ENCODE measurements at regions not wholly inside any gene's neighbourhood (a gene's known extent, or its start where the extent isn't known, plus 50 kb on each side); places are given as distances from the start of the nearest gene placed in this dataset.

- TF ChIP-seq EP300 (IDR thresholded peaks at IDR 0.05) (no peak), POLR2A (IDR thresholded peaks at IDR 0.05) (no peak), CTCF (IDR thresholded peaks at IDR 0.05) (no peak)
Observed at GRCh38 chr14:87076922-87077321, 916.1 kb downstream of the GALC start.

GRCh38 chr14:87076146-87076545 is 916.8 kb downstream of the GALC start:
- TF ChIP-seq EP300 (IDR thresholded peaks at IDR 0.05) (no peak), CTCF (IDR thresholded peaks at IDR 0.05) (no peak), POLR2A (IDR thresholded peaks at IDR 0.05) (no peak)
- DNase-seq (ENCODE audit: low spot score in 2 of 2): no peak
- WGBS, 2 donors: 55 to 63% methylated on average over 2 of the region's 2 CpGs

More at GRCh38 chr14:87076922-87077321, 916.1 kb downstream of the GALC start:
- H3K4me3 ChIP-seq: no peak overlapping the region
- H3K9me3 ChIP-seq: no peaks in the 10 kb centered on the region
- no peak overlapping the region for H3K27ac ChIP-seq
- H3K27me3 ChIP-seq: no peaks in the 10 kb centered on the region
- no peaks in the 10 kb centered on the region for H3K36me3 ChIP-seq
- H3K4me1 ChIP-seq: no peaks in the 10 kb centered on the region
- DNase-seq (ENCODE audit: low spot score in 2 of 2): no peak

GRCh38 chr14:87073880-87074570 is 919.0 kb downstream of the GALC start:
- 90 to 91% methylated on average over 5 of the region's 5 CpGs for WGBS, 2 donors
- Histone ChIP-seq H3K9me3 (no peaks in the 10 kb centered on the region), H3K4me3 (no peak overlapping the region), H3K36me3 (no peaks in the 10 kb centered on the region), H3K27ac (no peak overlapping the region), H3K27me3 (no peaks in the 10 kb centered on the region), H3K4me1 (no peaks in the 10 kb centered on the region)
- TF ChIP-seq POLR2A (IDR thresholded peaks at IDR 0.05): no peak
- TF ChIP-seq CTCF (IDR thresholded peaks at IDR 0.05): no peak
- TF ChIP-seq EP300 (IDR thresholded peaks at IDR 0.05): no peak
- DNase-seq (ENCODE audit: low spot score in 2 of 2): no peak

More at GRCh38 chr14:87076146-87076545, 916.8 kb downstream of the GALC start:
- H3K4me1 ChIP-seq: no peaks in the 10 kb centered on the region
- H3K4me3 ChIP-seq: no peak overlapping the region
- H3K27ac ChIP-seq: no peak overlapping the region
- H3K27me3 ChIP-seq: no peaks in the 10 kb centered on the region
- no peaks in the 10 kb centered on the region for H3K36me3 ChIP-seq
- H3K9me3 ChIP-seq: no peaks in the 10 kb centered on the region

GRCh38 chr14:87067591-87067990 is 925.4 kb downstream of the GALC start:
- DNase-seq (ENCODE audit: low spot score in 2 of 2): no peak
- H3K27ac ChIP-seq: no peak overlapping the region
- H3K4me3 ChIP-seq: no peak overlapping the region
- no peaks in the 10 kb centered on the region for H3K27me3 ChIP-seq
- H3K36me3 ChIP-seq: no peaks in the 10 kb centered on the region
- WGBS, 2 donors: 89 to 93% methylated on average over 11 of the region's 11 CpGs
- no peaks in the 10 kb centered on the region for H3K9me3 ChIP-seq
- no peaks in the 10 kb centered on the region for H3K4me1 ChIP-seq
- TF ChIP-seq POLR2A (IDR thresholded peaks at IDR 0.05) (no peak), EP300 (IDR thresholded peaks at IDR 0.05) (no peak), CTCF (IDR thresholded peaks at IDR 0.05) (no peak)

- no peaks in the 10 kb centered on the region for H3K36me3 ChIP-seq
- H3K27ac ChIP-seq: no peak overlapping the region
- no peaks in the 10 kb centered on the region for H3K4me1 ChIP-seq
- H3K9me3 ChIP-seq: no peaks in the 10 kb centered on the region
- TF ChIP-seq POLR2A (IDR thresholded peaks at IDR 0.05) (no peak), EP300 (IDR thresholded peaks at IDR 0.05) (no peak), CTCF (IDR thresholded peaks at IDR 0.05) (no peak)
- 68 to 75% methylated on average over 4 of the region's 4 CpGs for WGBS, 2 donors
- no peak overlapping the region for H3K4me3 ChIP-seq
- DNase-seq (ENCODE audit: low spot score in 2 of 2): no peak
- no peaks in the 10 kb centered on the region for H3K27me3 ChIP-seq
Observed at GRCh38 chr14:87067061-87067460, 925.9 kb downstream of the GALC start.
